Medulla oblongata (tissue), 1 donor: ENCODE measurements at regions not wholly inside any gene's neighbourhood (a gene's known extent, or its start where the extent isn't known, plus 50 kb on each side); places are given as distances from the start of the nearest gene placed in this dataset.

Source experiments
- DNase-seq: peaks from one replicate; pipeline ENCODE4 v3.0.0-alpha.2; 2015; ENCODE audit errors: extremely low spot score

GRCh38 chrX:43505769-43506168 lies 150.3 kb upstream of the MAOA start:
- DNase-seq, result no peak

GRCh38 chrX:43508694-43509093 lies 147.4 kb upstream of the MAOA start:
- no peak for DNase-seq

- DNase-seq, result no peak
Observed at GRCh38 chrX:43510209-43510608, 145.9 kb upstream of the MAOA start.

GRCh38 chrX:43513085-43513484 lies 143.0 kb upstream of the MAOA start:
- no peak for DNase-seq

DNA sequence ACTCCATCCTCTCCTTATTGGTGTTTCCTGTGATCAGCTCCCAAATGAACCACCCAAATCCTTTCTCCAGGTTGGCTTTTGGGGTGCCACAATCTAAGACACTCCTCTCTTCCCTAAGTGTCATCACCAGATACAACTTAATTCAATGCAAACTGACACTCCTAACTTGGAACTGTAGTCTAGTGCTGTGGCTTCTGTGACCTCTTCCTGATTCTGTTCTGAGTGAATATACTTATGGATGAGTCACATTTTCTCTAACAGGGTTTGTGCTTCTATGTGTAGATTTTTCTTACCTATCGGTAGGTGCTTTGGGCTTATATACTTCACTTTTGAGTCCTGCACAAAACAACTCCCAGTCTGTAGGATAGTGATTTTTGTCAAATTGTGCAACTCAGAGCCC lies 141.3 kb upstream of the MAOA start:
- DNase-seq, result no peak

- DNase-seq, result no peak
Observed at GRCh38 chrX:43522582-43522981, 133.5 kb upstream of the MAOA start.

DNA sequence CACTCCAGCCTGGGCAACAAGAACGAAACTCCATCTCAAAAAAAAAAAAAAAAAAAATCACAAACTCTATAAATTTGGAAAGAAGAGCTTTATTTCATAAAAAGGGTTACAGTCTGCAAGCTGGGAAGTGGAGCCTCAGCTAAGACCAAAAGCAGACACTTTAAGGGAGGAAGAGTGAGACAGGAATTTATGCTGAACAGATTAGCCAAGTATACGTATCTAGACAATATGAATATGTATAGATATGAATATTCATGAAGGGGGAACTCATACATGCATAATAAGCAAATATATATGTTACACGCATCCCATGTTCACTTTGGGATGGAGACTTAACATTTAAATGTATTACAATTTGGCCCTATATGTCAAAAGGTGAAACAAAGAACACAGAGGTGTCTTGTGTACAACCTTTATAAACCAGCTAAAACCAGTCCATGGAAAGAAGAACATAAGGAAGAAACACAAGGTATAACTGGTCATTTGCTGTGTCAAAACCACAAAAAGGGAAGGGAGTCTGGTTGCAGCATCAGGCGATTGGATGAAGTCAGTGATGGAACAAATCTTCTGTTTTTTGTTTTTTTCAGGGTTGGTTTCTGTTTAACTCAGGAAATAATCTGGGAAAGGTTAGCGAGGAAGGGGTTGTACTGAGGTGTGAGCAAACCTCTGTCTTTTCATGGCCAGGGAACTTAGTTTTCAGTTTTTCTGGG lies 130.0 kb upstream of the MAOA start:
- DNase-seq, result no peak

DNA sequence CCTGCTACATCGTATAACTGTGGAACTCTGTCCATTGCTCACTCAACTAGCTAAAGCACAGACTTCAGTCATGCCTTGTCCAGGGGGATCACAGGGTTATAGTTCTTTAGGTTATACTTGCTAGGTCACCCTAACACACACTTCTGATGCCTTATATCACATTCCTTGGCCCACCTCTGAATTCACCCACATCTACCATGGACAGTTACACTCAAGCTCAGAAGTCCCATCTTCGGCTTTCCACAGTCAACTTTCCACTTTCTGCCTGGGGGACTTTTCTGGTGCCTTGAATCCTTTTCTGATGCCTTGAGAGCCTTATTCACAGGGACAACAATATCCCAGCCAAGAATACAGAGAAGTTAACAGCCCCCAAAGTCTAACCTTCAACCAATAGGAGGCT lies 129.2 kb upstream of the MAOA start:
- DNase-seq, result no peak

DNA sequence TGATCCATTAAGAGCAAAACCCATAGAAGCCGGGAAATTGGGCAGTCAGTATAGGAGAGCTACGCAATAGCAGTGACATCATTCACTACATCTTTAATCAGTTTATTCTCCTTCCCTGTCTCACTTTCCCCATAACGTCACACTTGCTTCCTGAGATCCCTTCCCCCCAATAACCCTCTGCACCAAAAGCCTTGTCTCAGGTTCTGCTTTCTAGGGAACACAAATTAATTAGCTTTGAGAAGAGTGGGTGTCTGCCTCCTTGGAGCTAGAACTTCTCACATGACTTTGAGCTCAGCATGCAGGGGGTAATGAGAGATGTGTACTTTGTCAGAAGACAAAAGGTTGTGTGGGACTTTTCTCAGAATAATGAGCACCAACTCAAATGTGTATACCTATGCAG lies 128.3 kb upstream of the MAOA start:
- no peak for DNase-seq

GRCh38 chrX:43530837-43531236 lies 125.3 kb upstream of the MAOA start:
- DNase-seq, result no peak

GRCh38 chrX:43540318-43540717 lies 115.8 kb upstream of the MAOA start:
- DNase-seq, result no peak

DNA sequence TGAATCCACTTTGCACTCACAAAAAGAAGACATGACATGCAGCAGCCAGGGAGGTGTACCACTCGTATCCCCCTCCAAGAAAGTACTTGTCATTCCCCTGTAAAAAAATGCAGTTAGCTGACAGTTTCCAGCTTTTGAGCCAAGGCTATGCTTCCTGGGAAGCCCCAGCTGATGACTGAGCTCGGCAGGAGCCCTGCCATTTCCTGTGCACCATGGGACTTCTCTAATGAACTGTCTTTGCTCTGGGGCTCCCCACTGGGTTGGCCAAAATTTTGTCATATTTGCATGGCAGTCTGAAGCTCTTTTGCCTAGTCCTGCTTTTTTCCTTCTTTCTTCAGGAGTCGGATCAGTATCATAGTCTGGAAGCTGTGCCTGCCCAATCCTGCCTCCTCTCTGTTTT lies 104.5 kb upstream of the MAOA start:
- no peak for DNase-seq

- no peak for DNase-seq
Observed at GRCh38 chrX:43552156-43552555, 103.9 kb upstream of the MAOA start.

- DNase-seq, result no peak
Observed at GRCh38 chrX:43552703-43553102, 103.4 kb upstream of the MAOA start.

- no peak for DNase-seq
Observed at GRCh38 chrX:43553257-43553656, 102.8 kb upstream of the MAOA start.

DNA sequence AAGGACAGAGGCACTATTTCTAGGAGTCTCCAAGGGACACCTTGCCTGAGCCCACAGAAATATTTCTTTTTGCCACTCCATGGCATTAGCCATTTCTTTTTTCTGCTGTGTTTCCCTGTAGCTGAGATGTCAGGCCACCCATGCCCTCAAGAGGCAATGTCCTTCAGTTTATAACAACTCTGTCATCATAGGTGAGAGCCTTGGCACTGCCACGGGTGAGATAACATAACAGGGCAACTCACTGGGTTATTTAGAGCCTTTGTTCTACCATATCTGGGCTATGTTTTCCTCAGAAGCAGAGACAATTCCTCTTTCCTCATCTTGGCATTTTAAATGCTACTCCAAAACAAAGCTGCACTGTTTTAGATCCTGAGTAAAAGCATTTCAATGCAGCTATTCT lies 99.9 kb upstream of the MAOA start:
- DNase-seq, result peak; percentile 6

DNA sequence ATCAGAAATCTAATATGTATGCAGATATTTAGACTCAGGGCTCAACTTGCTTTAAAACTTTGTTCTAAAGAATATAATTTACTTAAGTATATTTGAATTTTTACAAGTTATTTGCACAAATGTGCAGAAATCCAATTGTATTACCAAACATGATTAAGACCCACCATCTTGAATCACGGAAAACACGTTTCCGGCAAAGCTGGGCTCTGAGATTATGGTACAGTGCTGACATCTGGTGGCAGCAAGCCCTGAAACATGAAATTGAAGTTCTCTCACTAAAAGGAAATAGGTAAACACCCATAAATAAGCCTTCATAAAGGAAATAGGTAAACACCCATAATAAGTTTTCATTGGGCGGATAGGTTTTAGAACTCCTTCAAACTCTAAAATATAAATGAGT lies 98.3 kb upstream of the MAOA start:
- peak; percentile 65 for DNase-seq

- peak; percentile 57 for DNase-seq
Observed at GRCh38 chrX:43559644-43560043, 96.5 kb upstream of the MAOA start.

GRCh38 chrX:43560247-43560946 lies 95.7 kb upstream of the MAOA start:
- no peak for DNase-seq

DNA sequence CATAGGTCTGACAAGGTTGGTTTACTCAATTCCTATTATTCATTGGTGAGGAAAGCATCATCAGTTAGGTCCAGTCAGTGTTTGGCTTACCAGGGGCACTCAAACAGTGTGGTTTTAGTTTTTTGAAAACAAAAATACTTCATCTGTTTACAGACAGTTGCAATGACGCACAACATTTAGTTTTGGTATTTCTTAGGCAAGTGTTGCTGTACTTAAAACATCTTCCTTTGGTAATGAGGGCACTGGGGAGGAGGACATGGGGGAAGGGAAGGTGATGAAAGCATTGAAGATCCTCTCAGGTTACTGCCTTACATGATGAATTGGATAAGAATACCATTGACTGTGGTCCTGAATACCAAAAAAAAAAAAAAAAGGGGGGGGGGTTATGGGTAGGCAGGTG lies 93.7 kb upstream of the MAOA start:
- DNase-seq, result no peak

DNA sequence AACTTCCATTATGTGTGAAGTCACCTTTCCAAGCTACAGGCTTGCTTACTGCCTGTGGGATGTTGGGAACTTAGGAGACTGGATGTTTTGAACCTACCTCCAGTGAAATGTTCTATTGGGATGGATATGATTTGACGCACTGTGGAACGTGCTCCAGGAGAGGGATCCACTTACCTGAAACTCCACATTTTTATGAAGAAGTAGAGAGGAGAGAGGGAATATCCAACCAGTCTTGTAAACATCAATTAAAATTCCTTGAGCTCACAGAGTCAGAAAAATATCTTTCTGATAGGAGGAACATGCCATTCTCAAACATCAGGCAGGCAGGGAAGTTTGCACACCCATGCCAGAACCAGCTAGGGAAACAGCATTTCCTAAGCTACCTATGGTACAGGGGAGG lies 91.1 kb upstream of the MAOA start:
- DNase-seq, result no peak

DNA sequence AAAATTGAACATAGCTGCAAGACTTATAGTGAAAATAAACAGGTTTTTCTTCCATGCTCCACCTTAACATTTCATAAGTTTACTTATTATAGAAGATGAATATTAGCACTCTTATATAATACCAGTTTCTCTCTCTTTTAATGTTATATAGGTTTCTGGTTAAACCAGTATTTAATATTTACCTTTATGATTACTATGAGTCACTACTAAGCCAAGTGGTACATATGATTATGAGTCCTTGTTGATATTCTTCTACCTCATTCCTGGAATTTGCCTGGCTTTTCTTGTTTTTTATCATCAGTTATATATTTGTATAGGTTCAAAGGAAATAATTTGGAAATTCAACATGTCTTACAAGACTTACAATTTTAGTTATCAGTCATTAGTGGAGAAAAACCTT lies 89.9 kb upstream of the MAOA start:
- DNase-seq, result no peak

DNA sequence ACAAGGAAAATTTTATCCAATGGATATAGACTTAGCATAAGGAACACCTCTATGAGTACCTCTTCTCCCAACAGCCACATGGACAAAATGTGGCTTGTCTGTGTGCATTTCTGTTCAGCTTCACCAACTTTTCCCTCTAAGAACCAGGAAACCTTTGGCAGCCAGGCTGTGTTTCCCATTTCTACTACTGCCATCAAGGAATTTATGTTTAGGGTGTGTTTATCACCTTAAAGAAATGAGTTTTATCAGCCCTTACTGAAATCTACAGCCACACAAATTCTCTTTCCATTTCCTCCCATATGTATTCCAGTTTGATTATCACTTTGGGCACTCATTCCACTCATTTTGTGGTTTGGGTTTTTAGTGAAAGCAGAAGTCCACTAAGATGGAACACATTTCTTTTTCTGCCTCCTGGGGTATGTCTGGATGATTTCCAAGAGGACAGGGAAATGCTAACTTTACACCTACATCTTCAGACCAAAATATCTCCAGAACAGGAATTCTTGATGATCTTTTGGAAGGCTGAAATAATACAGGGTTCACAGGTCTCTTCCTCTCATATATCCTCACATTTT lies 82.6 kb upstream of the MAOA start:
- DNase-seq, result no peak
